Mammary epithelial cell (primary cell): ENCODE measurements at regions not wholly inside any gene's neighbourhood (a gene's known extent, or its start where the extent isn't known, plus 50 kb on each side); places are given as distances from the start of the nearest gene placed in this dataset.

Experiments used
- EZH2 ChIP-seq: IDR thresholded peaks from 2 replicates; pipeline ENCODE4 v1.6.1; 2012; ENCODE audit warnings: low read length, inconsistent platforms, borderline replicate concordance
- TF ChIP-seq, protein P1 (sequence below), 2 donors: IDR thresholded peaks in 1 of 2; conservative IDR thresholded peaks in 1 of 2; 2 replicates each; pipeline ENCODE4 v1.5.1; 2011 to 2012; ENCODE audit warnings: inconsistent platforms in 2 of 2, low read length in 2 of 2, mild to moderate bottlenecking in 2 of 2, control low read depth in 1 of 2, low read depth in 1 of 2; ENCODE audit not compliant: insufficient read depth in 1 of 2; ENCODE audit errors: extremely low read depth in 1 of 2

DNA sequence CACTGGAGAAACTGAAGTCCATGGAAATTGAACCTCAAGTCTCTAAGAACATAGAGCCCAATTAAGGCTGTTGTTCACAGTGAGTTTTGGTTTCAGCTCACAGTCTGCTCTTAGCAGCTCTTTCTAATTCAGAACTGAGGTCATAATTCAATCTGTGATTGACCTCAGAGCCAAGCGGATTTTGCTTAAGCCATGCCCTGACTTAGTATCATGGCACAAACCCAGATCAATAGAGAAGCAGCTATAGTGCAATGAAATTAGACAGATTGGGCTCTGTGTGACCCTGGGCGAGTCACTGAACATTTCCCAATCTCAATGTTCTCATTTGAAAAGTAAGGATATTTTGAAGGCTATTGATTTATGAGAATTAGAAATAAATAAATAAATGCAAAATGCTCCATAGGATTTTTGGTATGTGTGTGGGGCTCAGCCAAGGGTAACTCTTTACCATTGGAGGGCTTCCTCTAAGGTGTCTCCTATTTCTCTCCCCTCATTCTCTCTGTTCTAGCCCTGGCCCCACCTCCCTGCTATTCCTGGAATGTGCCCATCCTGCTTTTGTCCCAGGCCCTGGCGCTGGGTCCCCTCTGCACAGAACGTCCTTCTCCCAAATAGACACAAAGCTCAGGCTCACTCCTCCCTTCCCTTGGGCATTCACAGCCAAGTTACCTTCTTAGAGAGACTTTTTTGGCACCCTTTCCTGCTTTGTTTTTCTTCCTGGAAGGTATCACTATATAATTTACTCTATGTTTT, 239.6 kb downstream of the LPIN1 start:
- TF ChIP-seq EZH2 = no peak
- TF ChIP-seq, protein P1, sequence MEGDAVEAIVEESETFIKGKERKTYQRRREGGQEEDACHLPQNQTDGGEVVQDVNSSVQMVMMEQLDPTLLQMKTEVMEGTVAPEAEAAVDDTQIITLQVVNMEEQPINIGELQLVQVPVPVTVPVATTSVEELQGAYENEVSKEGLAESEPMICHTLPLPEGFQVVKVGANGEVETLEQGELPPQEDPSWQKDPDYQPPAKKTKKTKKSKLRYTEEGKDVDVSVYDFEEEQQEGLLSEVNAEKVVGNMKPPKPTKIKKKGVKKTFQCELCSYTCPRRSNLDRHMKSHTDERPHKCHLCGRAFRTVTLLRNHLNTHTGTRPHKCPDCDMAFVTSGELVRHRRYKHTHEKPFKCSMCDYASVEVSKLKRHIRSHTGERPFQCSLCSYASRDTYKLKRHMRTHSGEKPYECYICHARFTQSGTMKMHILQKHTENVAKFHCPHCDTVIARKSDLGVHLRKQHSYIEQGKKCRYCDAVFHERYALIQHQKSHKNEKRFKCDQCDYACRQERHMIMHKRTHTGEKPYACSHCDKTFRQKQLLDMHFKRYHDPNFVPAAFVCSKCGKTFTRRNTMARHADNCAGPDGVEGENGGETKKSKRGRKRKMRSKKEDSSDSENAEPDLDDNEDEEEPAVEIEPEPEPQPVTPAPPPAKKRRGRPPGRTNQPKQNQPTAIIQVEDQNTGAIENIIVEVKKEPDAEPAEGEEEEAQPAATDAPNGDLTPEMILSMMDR (conservative IDR thresholded peaks at IDR 0.05 in 1 of 2, IDR thresholded peaks at IDR 0.05 in 1 of 2; ENCODE audit: extremely low read depth in 1 of 2, insufficient read depth in 1 of 2, low read depth in 1 of 2, low read length in 2 of 2) = no peak
